ENCODE measurements at regions not wholly inside any gene's neighbourhood (a gene's known extent, or its start where the extent isn't known, plus 50 kb on each side); places are given as distances from the start of the nearest gene placed in this dataset.

DNA sequence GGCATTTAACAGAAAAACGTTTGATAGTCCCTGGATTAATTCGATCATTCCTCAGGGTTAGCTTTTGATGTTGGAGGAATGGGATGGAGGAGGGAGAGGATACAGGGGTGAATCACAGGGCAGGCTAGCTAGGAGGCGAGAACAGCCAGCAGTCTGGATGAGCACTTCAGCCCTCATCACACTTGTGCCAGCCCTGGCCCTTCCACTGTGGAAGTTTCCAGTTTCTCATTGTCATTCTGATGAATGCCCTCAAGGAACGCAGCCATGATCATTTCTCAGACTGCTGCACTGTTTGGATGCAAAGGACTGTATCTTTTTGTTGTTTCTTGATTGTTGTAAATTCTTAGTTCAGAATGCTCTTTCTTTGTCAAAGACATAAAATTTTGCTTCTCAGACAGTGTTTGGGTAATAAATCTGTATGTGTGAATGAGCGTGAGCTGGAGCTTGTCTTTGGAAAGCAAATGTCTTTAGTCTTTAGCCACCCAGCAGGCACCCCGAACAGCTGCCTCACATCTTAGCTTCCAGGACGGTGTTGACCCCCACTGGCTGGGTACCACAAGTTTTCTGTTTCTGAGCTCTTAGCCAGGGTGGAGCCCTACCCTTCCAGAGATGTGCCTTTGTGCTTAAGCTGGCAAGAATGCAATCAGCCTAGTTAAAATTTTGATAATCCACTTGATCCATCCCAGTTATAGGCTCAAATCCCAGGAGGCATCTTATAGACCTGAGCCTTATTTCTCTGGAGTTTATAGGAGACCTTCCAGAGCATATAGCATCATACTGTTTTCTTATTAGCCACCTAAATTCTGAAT lies 121.1 kb downstream of the PDCD6IP start:
- 60 to 67% methylated on average over 7 of the region's 7 CpGs for whole genome bisulfite sequencing, 2 donors

DNA sequence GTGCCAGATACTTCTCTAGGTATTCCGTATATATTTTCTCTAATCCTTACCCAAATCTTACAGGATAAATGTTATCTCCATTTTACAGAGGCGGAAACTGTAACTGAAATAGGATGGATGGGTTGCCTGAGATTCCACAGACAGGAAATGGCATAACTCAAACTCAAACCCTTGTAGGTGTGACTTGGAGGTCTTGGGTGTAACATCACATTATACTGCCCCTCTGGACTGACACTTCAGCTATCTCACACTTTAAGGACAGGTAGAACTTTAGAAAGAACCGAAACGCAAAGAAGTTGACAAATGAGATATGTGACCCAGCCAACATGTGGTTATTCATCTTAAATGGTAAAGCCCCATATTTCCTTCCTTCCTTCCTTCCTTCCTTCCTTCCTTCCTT lies 122.1 kb downstream of the PDCD6IP start:
- 87 to 90% methylated on average over 4 of the region's 4 CpGs for WGBS, 2 donors
- intact Hi-C loops (cut with DNase I), result no loop called here
- Histone ChIP-seq H3K4me3 (no peak overlapping the region), H3K27me3 (no peaks in the 10 kb centered on the region), H3K4me1 (peaks cover 0 to 7% (median 0%) of the 10 kb centered on the region in 3 donors), H3K36me3 (no peaks in the 10 kb centered on the region), H3K9me3 (no peaks in the 10 kb centered on the region), H3K27ac (no peak overlapping the region)
- DNase-seq, result no peak
- no peak for TF ChIP-seq POLR2A (IDR thresholded peaks at IDR 0.05)
- TF ChIP-seq, protein P1, sequence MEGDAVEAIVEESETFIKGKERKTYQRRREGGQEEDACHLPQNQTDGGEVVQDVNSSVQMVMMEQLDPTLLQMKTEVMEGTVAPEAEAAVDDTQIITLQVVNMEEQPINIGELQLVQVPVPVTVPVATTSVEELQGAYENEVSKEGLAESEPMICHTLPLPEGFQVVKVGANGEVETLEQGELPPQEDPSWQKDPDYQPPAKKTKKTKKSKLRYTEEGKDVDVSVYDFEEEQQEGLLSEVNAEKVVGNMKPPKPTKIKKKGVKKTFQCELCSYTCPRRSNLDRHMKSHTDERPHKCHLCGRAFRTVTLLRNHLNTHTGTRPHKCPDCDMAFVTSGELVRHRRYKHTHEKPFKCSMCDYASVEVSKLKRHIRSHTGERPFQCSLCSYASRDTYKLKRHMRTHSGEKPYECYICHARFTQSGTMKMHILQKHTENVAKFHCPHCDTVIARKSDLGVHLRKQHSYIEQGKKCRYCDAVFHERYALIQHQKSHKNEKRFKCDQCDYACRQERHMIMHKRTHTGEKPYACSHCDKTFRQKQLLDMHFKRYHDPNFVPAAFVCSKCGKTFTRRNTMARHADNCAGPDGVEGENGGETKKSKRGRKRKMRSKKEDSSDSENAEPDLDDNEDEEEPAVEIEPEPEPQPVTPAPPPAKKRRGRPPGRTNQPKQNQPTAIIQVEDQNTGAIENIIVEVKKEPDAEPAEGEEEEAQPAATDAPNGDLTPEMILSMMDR (IDR thresholded peaks at IDR 0.05), result no peak

More for the DNA sequence above, 121.1 kb downstream of the PDCD6IP start:
- no peak overlapping the region for H3K4me3 ChIP-seq
- H3K9me3 ChIP-seq, result no peaks in the 10 kb centered on the region
- peaks cover 0 to 7% (median 0%) of the 10 kb centered on the region in 3 donors for H3K4me1 ChIP-seq
- H3K27ac ChIP-seq, result no peak overlapping the region
- DNase-seq, result no peak
- H3K36me3 ChIP-seq, result no peaks in the 10 kb centered on the region
- TF ChIP-seq, protein P1 (IDR thresholded peaks at IDR 0.05), result no peak
- TF ChIP-seq POLR2A (IDR thresholded peaks at IDR 0.05), result no peak
- intact Hi-C loops (cut with DNase I), result no loop called here
- peaks cover 0 to 5% (median 0%) of the 10 kb centered on the region in 4 donors for H3K27me3 ChIP-seq

DNA sequence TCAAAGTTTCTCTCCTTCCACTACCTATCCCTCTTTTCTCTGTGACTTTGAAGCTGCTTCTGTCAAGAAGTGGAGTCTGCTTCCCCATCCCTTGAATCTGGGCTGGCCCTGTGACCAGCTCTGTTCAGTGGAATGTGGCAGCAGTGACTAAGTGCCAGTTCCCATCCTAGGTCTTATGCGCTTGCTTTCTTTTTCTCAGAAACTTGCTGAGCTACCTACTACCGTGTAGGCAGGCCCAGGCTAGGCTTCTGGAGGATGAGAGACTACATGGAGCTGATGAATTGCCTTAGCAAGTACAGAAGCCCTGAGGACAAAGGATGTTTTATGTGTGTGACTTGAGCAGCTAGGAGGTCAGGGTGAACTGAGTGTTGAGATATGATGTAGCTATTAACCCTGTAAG lies 123.2 kb downstream of the PDCD6IP start:
- Histone ChIP-seq H3K36me3 (no peaks in the 10 kb centered on the region), H3K27ac (no peak overlapping the region), H3K4me1 (no peaks in the 10 kb centered on the region), H3K4me3 (no peak overlapping the region), H3K9me3 (no peaks in the 10 kb centered on the region), H3K27me3 (no peaks in the 10 kb centered on the region)
- WGBS, 2 donors, result 41 to 67% methylated on average over 1 to 2 of the region's 2 CpGs
- intact Hi-C loops (cut with DNase I), result no loop called here
- TF ChIP-seq, protein P1 (IDR thresholded peaks at IDR 0.05), result no peak
- no peak for TF ChIP-seq POLR2A (IDR thresholded peaks at IDR 0.05)
- no peak for DNase-seq

DNA sequence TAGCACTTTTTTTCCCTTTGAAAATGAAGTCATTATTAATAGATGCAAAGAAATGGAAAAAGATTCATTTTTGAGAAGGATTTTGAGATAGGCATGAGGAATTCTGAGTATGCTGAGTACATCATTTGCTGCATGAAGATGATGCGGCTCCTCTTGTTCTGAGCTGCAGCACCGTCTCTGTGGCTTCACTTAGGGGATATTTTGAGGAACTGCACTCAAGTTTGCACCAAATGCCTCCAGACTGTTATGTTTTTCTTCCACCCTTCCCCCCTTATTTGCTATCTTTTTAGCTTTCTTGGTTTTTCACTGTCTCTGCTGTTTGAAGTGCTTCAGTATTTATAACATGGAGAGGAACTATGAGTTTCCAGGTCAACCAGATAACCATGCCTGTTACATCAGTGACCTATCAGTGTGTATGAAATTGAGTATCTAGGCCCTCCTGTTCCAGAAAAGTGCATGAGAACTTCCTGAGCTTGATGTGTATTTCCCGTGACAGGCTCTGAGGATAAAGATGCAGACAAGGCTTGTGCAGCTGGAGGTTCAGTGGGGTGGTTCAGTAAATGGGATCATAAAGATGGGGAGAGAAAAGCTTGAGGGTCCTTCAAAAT lies 128.7 kb downstream of the PDCD6IP start:
- Histone ChIP-seq H3K27me3 (no peaks in the 10 kb centered on the region), H3K36me3 (no peaks in the 10 kb centered on the region), H3K27ac (no peak overlapping the region), H3K4me1 (no peaks in the 10 kb centered on the region), H3K9me3 (no peaks in the 10 kb centered on the region), H3K4me3 (no peak overlapping the region)
- no peak for TF ChIP-seq POLR2A (IDR thresholded peaks at IDR 0.05)
- TF ChIP-seq, protein P1 (IDR thresholded peaks at IDR 0.05), result no peak
- intact Hi-C loops (cut with DNase I), result no loop called here
- 59 to 82% methylated on average over 3 of the region's 3 CpGs for WGBS, 2 donors
- DNase-seq, result no peak

DNA sequence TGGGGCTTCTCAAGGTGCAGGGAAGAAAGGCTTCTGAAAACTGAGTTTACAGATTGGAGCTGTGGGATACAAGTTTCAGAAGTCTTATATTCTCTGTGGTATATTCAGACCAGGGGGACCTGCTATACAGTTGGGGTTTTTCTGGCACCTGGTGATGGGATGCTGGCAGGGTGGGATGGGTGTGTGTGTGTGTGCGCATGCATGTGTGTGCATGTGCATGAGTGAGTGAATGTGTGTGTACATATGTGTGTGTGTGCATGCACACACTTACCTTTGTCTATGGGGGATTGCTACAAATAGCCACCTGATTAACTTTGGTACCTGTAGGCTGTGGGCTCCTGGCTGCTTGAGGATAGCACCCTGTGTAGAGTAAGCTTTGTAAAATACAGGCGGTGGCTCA lies 131.4 kb downstream of the PDCD6IP start:
- Histone ChIP-seq H3K36me3 (no peaks in the 10 kb centered on the region), H3K4me1 (no peaks in the 10 kb centered on the region), H3K27ac (no peak overlapping the region), H3K4me3 (no peak overlapping the region), H3K9me3 (no peaks in the 10 kb centered on the region), H3K27me3 (no peaks in the 10 kb centered on the region)
- TF ChIP-seq POLR2A (IDR thresholded peaks at IDR 0.05), result no peak
- TF ChIP-seq, protein P1 (IDR thresholded peaks at IDR 0.05), result no peak
- 67 to 83% methylated on average over 2 of the region's 2 CpGs for WGBS, 2 donors
- intact Hi-C loops (cut with DNase I), result no loop called here
- no peak for DNase-seq

All from esophagus squamous epithelium (tissue), 5 donors.